ENCODE measurements at regions not wholly inside any gene's neighbourhood (a gene's known extent, or its start where the extent isn't known, plus 50 kb on each side); places are given as distances from the start of the nearest gene placed in this dataset.

DNA sequence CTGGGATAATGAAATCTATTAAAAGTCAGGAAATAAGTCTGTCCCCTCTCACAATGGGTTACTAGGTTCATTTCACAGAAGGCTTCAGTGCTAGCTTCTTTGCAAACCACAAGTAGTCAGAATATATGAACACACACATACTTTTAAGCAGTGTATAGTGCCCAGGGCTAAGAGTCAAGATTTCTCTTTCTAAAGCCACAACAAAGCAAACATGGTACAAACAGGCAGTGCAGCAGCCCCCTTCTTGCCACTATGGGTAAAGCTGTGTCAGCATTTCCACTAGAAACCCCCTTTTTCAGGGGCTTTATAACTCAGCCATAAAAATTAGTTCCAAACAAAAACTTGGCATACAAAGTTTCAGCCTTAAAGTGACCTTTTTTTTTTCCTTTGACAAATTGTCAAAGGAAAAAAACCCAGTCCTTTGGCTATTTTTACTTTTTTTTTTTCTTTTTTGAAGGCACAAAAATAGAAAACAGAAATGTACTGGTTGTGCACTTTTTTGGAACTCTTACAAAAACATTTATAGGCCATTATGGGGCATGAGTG is 315.4 kb downstream of the LMO4 start:
- H3K4me1 ChIP-seq (ENCODE audit: insufficient read depth, low read length, poor library complexity, severe bottlenecking), result peaks cover 14% of the 10 kb centered on the region
- H3K4me3 ChIP-seq (ENCODE audit: low read depth, low read length, poor library complexity, severe bottlenecking), result no peak overlapping the region
- H3K27me3 ChIP-seq (replicated peaks; ENCODE audit: insufficient read depth, low read depth, low read length, poor library complexity), result no peaks in the 10 kb centered on the region
- H3K9me3 ChIP-seq (ENCODE audit: low read depth, low read length, poor library complexity, severe bottlenecking), result no peaks in the 10 kb centered on the region
- ChIA-PET POLR2A (ENCODE audit: low non-redundant PET) (interaction anchor here (0.6 kb wide), 1 partner anchor 78 kb away, joined by 4 read pairs; no protein-coding TSS in a partner anchor), CTCF (no interaction called here)
- no peak for TF ChIP-seq EZH2 (IDR thresholded peaks at IDR 0.05; ENCODE audit: borderline replicate concordance, low read depth, low read length, poor library complexity, severe bottlenecking)
- TF ChIP-seq, protein P1, sequence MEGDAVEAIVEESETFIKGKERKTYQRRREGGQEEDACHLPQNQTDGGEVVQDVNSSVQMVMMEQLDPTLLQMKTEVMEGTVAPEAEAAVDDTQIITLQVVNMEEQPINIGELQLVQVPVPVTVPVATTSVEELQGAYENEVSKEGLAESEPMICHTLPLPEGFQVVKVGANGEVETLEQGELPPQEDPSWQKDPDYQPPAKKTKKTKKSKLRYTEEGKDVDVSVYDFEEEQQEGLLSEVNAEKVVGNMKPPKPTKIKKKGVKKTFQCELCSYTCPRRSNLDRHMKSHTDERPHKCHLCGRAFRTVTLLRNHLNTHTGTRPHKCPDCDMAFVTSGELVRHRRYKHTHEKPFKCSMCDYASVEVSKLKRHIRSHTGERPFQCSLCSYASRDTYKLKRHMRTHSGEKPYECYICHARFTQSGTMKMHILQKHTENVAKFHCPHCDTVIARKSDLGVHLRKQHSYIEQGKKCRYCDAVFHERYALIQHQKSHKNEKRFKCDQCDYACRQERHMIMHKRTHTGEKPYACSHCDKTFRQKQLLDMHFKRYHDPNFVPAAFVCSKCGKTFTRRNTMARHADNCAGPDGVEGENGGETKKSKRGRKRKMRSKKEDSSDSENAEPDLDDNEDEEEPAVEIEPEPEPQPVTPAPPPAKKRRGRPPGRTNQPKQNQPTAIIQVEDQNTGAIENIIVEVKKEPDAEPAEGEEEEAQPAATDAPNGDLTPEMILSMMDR (conservative IDR thresholded peaks at IDR 0.05; ENCODE audit: low read depth, low read length), result no peak
- H3K27ac ChIP-seq (ENCODE audit: low read depth, low read length, poor library complexity, severe bottlenecking), result no peak overlapping the region
- BruUV-seq (replicated peaks), result no TSS peak
- intact Hi-C loops (cut with micrococcal nuclease; ENCODE audit: unreplicated experiment), result no loop called here
- no peak for DNase-seq (ENCODE audit: low spot score)
- H3K36me3 ChIP-seq (ENCODE audit: insufficient read depth, low read length, poor library complexity, severe bottlenecking), result no peaks in the 10 kb centered on the region

DNA sequence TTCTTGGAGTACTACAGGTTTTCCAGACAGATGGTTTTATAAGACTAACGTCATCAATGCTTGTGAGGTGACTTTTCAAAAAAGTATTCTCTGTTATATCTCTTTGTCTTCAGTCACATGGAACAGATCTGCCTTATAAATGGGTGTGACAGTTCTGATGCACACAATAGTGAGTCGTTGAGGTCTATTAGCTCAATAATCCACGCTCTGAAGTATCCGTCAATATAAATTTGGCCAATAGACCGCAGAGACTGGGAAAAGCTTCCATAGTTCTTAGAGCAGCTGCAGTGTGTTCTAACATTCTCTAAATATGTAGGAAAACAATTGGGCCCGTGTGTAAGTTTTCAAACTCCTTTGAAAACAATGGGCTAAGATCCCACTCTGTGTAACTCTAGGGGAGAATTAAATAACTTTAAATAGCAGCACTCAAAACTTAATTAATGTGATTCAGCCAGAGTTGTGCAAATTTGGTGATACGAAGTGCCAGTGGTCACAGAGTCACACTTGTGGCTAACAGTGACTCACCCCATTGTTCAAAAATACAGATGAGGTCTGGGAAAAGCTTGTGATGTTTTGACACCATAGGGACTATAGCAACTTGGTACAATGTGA is 316.0 kb downstream of the LMO4 start:
- Histone ChIP-seq H3K36me3 (ENCODE audit: insufficient read depth, low read length, poor library complexity, severe bottlenecking) (no peaks in the 10 kb centered on the region), H3K9me3 (ENCODE audit: low read depth, low read length, poor library complexity, severe bottlenecking) (no peaks in the 10 kb centered on the region), H3K4me3 (ENCODE audit: low read depth, low read length, poor library complexity, severe bottlenecking) (no peak overlapping the region), H3K27ac (ENCODE audit: low read depth, low read length, poor library complexity, severe bottlenecking) (no peak overlapping the region), H3K27me3 (replicated peaks; ENCODE audit: insufficient read depth, low read depth, low read length, poor library complexity) (no peaks in the 10 kb centered on the region), H3K4me1 (ENCODE audit: insufficient read depth, low read length, poor library complexity, severe bottlenecking) (peaks cover 14% of the 10 kb centered on the region)
- intact Hi-C loops (cut with micrococcal nuclease; ENCODE audit: unreplicated experiment), result no loop called here
- ChIA-PET CTCF (no interaction called here), POLR2A (ENCODE audit: low non-redundant PET) (interaction anchor here (0.6 kb wide), 1 partner anchor 79 kb away, joined by 4 read pairs; no protein-coding TSS in a partner anchor)
- no peak for TF ChIP-seq EZH2 (IDR thresholded peaks at IDR 0.05; ENCODE audit: borderline replicate concordance, low read depth, low read length, poor library complexity, severe bottlenecking)
- TF ChIP-seq, protein P1 (conservative IDR thresholded peaks at IDR 0.05; ENCODE audit: low read depth, low read length), result no peak
- BruUV-seq (replicated peaks), result no TSS peak
- no peak for DNase-seq (ENCODE audit: low spot score)

DNA sequence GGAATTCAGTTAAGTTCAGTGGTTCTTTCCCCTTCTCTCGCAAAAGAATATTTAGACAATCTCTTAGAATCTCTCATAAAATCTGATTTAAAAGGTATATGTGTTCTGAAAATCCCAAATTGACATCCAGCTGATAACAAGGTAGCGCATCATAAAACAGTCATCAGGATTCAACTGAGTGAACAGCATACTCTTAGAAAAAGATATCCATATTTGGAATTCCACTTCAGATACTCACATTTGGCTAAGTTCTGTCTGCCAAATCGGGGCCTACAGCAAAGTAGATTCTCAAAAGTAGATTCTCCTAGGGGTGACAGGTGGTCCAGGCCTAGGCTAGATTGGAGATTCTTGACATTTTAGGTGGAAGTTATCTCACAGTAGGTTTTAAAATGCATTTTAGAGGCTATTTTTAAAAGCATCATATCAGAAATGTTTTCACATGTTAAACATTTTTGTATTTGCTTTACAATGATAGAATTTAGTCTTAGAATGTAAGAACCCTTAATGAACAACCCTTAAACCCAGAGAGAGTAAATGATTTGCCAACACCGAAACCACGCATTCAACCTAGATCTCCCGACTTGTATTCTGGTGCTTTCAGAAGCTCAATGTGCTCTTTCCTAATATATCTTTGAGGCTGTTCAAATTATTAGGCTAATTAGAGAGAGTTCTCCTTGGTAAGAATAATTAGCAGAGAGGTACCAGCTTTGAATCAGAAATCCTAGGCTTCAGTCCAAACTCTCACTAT is 318.9 kb downstream of the LMO4 start:
- no peak for DNase-seq (ENCODE audit: low spot score)
- BruUV-seq (replicated peaks), result no TSS peak
- intact Hi-C loops (cut with micrococcal nuclease; ENCODE audit: unreplicated experiment), result no loop called here
- Histone ChIP-seq H3K36me3 (ENCODE audit: insufficient read depth, low read length, poor library complexity, severe bottlenecking) (no peaks in the 10 kb centered on the region), H3K27me3 (replicated peaks; ENCODE audit: insufficient read depth, low read depth, low read length, poor library complexity) (no peaks in the 10 kb centered on the region), H3K4me3 (ENCODE audit: low read depth, low read length, poor library complexity, severe bottlenecking) (no peak overlapping the region), H3K4me1 (ENCODE audit: insufficient read depth, low read length, poor library complexity, severe bottlenecking) (peaks cover 14% of the 10 kb centered on the region), H3K27ac (ENCODE audit: low read depth, low read length, poor library complexity, severe bottlenecking) (no peak overlapping the region), H3K9me3 (ENCODE audit: low read depth, low read length, poor library complexity, severe bottlenecking) (no peaks in the 10 kb centered on the region)
- TF ChIP-seq, protein P1 (conservative IDR thresholded peaks at IDR 0.05; ENCODE audit: low read depth, low read length), result no peak
- no peak for TF ChIP-seq EZH2 (IDR thresholded peaks at IDR 0.05; ENCODE audit: borderline replicate concordance, low read depth, low read length, poor library complexity, severe bottlenecking)
- ChIA-PET CTCF (no interaction called here), POLR2A (ENCODE audit: low non-redundant PET) (no interaction called here)

Measured in A673 (cell line).